Activated CD4-positive, alpha-beta T cell treated with anti-CD3 and anti-CD28 coated beads for 36 hours (primary cell): ENCODE measurements at regions not wholly inside any gene's neighbourhood (a gene's known extent, or its start where the extent isn't known, plus 50 kb on each side); places are given as distances from the start of the nearest gene placed in this dataset.
A peak's percentile ranks its signal among the peaks of the same experiment; 100 is the strongest.

ENCODE experiments used
- ATAC-seq: fragments of 200-7000 bp; cut with Tn5 transposase; one replicate; pipeline ENCODE4 v1.10.0; 2021; ENCODE audit warnings: mild to moderate bottlenecking, moderate library complexity
- CTCF ChIA-PET: fragments of 350-600 bp; sonication (Branson Sonifier 250); formaldehyde crosslinking; loops from one replicate; lab custom pipeline; 2021; ENCODE audit warnings: antibody characterized with exemption; lab: Charles Lee
- POLR2A ChIA-PET: fragments of 350-600 bp; sonication (Branson Sonifier 250); formaldehyde crosslinking; loops from one replicate; lab custom pipeline; 2021; ENCODE audit warnings: antibody characterized with exemption, inconsistent platforms; lab: Charles Lee
- DNase-seq: peaks from one replicate; pipeline ENCODE4 v3.0.0-alpha.2; 2020
- H3K27ac Mint-ChIP-seq: one replicate; pipeline ENCODE4 v1.8.0; 2021; ENCODE audit warnings: mixed read lengths
- H3K27me3 Mint-ChIP-seq: one replicate; pipeline ENCODE4 v1.8.0; 2021; ENCODE audit warnings: mixed read lengths
- H3K36me3 Mint-ChIP-seq: one replicate; pipeline ENCODE4 v1.8.0; 2021; ENCODE audit warnings: low read depth, mixed read lengths
- H3K4me1 Mint-ChIP-seq: one replicate; pipeline ENCODE4 v1.8.0; 2021; ENCODE audit warnings: mixed read lengths
- H3K4me3 Mint-ChIP-seq: one replicate; pipeline ENCODE4 v1.8.0; 2021; ENCODE audit warnings: mild to moderate bottlenecking, moderate library complexity, mixed read lengths
- H3K9me3 Mint-ChIP-seq: one replicate; pipeline ENCODE4 v1.8.0; 2021; ENCODE audit warnings: low read depth, mixed read lengths
- intact Hi-C, 2 experiments: fragments of 100-400 bp; cut with DNase I in 1 of 2; cut with micrococcal nuclease in 1 of 2; formaldehyde crosslinking; loops; one replicate each; pipeline versions ENCODE4 v1.14.2 to v1.15.1; 2022 to 2024; cut with DNase I, micrococcal nuclease

DNA sequence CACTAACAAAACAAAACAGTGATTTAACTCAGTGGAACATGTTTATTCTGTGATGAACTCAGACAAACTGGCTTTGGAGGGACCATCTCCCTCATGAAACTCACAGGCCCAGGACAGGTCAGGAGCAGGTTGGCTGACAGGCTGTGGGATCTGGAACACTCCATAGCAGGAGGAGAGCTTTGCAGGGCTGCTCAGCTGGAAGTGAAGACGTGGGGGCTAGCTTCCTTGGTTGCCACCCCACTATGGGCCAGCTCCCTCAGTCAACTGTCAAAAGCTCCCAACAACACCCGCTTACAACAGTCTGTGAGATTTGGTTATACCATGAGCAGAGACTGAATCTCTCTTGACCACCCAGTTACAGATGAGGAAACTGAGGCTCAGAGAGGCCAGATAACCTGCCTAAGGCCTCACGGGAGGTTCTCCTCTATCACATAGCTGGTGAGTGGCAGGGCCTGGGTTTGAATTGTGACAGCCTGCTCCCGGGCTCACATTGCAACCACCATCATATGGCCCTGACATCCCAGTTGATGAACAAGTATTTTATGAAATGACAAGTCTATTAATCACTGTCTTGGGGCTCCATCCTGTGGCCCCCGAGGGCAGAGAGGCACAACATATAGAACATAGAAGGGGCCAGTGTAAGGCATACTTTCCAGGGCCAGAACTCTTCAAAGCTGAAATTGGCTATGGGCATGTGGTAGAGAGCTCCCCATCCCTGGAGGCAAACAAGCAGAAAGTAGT, 473.4 kb downstream of the MN1 start:
- no peak for ATAC-seq
- no peak for DNase-seq
- H3K27ac Mint-ChIP-seq, result no peak overlapping the region
- intact Hi-C loops, result no loop called here
- no peak overlapping the region for H3K4me3 Mint-ChIP-seq
- peaks cover 23% of the 10 kb centered on the region for H3K27me3 Mint-ChIP-seq
- ChIA-PET CTCF (no interaction called here), POLR2A (no interaction called here)
- H3K36me3 Mint-ChIP-seq, result no peaks in the 10 kb centered on the region
- H3K4me1 Mint-ChIP-seq, result no peaks in the 10 kb centered on the region
- H3K9me3 Mint-ChIP-seq, result no peaks in the 10 kb centered on the region

DNA sequence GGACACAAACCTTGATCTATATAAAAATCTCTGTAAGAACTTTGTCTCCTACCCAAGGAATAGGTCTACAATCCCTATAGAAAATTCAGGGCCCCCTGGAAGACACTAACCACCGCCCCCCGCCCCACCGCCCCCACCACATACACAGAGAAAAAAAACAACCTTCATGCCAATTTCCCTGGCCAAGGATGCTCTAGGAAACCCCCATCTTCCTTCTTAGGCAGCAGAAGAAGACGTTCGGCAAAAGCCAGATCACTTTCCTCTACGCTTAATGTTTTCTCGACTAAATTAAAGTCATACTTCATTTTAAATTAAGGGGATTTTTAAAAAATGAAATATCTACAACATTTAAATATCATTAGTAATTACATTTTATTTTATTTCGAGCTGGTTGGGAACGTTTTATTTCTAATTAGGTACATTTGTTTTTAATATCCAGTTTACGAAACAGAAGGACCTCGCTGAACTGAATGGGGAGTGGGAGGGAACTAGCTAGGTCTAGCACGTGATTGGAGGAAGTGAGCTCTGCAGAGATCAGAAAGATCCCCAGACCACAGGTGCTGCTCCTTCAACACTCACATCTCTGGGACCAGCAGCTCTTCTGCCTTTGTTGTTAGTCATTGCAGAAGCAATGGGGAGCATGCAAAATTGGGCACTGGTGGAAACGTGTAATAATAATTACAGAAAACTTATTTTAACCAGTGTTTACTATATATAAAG, 472.3 kb downstream of the MN1 start:
- DNase-seq (no peak), ATAC-seq (peak; percentile 42)
- peaks cover 23% of the 10 kb centered on the region for H3K27me3 Mint-ChIP-seq
- H3K4me1 Mint-ChIP-seq, result no peaks in the 10 kb centered on the region
- no peak overlapping the region for H3K27ac Mint-ChIP-seq
- H3K9me3 Mint-ChIP-seq, result no peaks in the 10 kb centered on the region
- intact Hi-C loops, result no loop called here
- no peaks in the 10 kb centered on the region for H3K36me3 Mint-ChIP-seq
- ChIA-PET CTCF (no interaction called here), POLR2A (no interaction called here)
- H3K4me3 Mint-ChIP-seq, result no peak overlapping the region

DNA sequence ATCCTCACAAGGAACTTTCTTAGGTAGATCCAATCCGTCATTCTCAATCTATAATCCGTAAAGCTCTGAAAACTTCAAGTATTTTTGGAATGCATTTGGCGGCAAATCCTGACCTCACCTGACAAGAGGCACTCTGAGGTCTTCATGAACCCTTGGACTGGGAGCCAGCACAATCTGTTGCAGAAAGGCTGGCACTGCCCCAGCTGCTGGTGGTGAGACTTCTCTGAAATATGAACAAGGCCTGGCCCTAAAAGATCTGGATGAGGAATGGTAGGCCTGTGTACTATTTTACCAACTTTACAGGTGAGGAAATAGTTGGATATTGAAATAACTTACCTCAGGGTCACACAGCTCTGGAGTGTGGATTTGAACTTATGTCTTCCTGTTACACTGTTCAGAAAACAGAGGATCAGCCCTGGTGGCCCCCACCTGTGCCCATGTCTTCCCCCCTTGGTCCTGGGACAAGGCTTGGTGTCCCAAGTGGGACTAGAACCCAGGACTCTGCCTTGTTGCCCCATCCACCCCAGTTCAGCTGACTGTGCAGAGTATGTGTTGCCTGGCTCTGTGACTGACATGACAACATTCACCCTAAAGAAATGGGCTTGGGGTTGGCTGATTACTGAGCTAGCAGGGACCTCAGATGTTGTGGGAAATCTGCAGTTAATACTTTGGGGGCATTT, 471.4 kb downstream of the MN1 start:
- ChIA-PET CTCF (no interaction called here), POLR2A (no interaction called here)
- no peaks in the 10 kb centered on the region for H3K9me3 Mint-ChIP-seq
- H3K4me3 Mint-ChIP-seq, result no peak overlapping the region
- no peaks in the 10 kb centered on the region for H3K36me3 Mint-ChIP-seq
- no peaks in the 10 kb centered on the region for H3K4me1 Mint-ChIP-seq
- no peak overlapping the region for H3K27ac Mint-ChIP-seq
- ATAC-seq (no peak), DNase-seq (no peak)
- intact Hi-C loops, result no loop called here
- peaks cover 18% of the 10 kb centered on the region for H3K27me3 Mint-ChIP-seq

DNA sequence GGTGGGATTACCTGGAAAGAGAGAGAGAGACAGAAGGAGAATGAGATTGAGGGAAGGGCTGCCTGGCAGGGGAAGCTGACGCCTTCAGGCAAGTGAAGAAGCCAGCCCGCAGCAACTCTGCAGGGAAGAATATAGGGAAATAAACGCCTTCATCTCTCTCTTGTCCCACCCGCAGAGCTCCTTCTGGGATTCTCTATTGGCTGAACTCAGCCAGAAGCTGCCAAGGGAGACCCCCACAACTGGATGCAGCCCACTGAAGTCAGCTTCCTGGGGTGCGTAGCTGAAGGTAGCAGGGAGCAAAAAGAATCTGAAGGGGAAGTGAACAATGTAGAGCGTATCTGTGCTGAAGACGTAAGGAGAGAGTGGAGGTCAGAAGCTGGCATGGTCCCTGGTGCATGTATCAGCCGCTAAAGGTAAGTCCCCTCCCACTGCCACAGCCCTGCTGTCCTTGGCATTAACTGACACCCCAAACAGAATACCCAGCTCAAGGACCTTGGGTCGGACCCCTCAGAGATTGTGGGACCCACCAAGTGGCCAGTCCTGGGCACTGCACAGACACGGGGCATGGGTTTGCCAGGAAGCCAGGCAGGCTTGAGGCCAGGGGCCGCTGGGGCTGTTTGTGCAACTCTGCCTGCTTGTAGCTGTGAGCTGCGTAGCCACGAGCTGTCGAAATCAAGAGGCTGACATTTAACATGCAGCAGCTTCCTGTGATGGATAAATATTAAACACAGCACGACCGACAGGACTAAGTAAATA, 469.9 kb downstream of the MN1 start:
- ChIA-PET CTCF (no interaction called here), POLR2A (interaction anchor here (0.6 kb wide), 1 partner anchor 383 kb away, joined by 4 read pairs; no protein-coding TSS in a partner anchor)
- Mint-ChIP-seq H3K27ac (no peak overlapping the region), H3K27me3 (peaks cover 15% of the 10 kb centered on the region), H3K4me1 (no peaks in the 10 kb centered on the region), H3K4me3 (no peak overlapping the region), H3K36me3 (no peaks in the 10 kb centered on the region), H3K9me3 (no peaks in the 10 kb centered on the region)
- no peak for DNase-seq
- intact Hi-C loops, result no loop called here
- ATAC-seq, result no peak

DNA sequence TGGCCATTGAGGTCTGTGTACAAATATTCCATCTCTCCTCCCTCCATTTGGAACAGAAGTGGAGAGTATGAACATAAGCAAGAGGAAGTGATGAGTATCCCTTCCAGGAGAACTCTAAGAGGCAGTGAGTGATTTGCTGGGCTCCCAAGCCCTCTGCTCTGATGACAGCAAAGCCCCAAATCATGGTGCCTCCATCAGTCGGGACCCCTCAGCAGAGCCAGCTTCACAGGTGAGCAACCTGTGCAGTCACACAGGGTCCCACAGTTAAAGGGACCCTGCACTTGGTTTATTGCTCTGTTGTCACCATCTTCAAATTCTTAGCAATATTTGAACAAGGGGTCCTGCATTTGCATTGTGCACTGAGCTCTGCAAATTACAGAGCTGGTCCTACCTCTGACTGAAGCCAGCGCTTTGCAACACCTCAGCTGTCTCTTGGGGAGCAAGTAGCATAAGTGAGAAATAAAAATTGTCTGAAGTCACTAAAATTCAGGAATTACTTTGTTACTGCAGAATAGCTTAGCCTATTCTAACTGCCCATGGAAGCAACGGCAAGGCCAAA, 466.4 kb downstream of the MN1 start:
- no peak for ATAC-seq

DNA sequence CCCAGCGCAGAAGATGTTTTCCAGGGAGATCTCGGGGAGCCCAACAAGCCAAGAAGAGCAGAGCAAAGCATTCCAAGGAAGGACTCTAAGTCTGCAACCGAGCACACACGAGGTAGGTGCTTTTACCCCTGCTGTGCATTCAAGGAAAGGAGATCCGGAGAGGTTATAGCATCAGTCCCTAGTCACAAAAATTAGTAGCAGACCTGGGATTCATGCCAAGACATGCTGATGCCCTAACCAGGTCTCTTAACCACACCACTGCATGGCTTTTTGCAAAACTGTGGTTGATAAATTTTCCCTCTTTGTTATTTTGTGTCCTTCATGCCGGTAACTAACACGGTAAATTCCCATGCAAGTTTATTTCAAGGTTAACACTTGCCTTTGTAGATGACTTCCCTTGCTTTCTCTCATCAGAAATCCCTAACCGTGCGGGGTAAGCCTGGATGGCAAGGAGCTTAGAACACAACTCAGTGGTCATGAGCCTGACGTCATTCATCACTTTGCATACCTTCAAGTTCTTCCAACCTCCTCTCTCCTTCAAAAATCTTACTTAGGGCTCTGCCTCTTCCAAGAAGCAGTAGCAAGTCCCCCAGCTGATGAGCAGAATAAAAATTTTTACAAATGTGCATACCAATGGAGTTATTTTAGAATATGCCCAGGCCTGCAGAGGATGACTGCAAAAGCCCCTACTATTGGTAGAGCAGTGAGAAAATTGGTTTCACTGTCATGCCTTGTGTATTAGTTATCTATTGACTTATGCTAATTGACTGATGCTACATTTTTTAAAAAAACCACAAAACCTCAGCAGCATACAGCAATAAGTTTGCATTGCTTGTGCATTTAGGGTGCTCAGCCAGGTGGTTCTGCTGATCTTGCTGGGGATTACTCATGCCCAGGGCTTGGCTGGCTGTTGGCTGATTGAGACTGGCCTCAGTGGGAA, 465.1 kb downstream of the MN1 start:
- peaks cover 5% of the 10 kb centered on the region for H3K27me3 Mint-ChIP-seq
- H3K4me3 Mint-ChIP-seq, result no peak overlapping the region
- H3K9me3 Mint-ChIP-seq, result no peaks in the 10 kb centered on the region
- ATAC-seq, result no peak
- intact Hi-C loops, result no loop called here
- H3K36me3 Mint-ChIP-seq, result no peaks in the 10 kb centered on the region
- ChIA-PET CTCF (no interaction called here), POLR2A (no interaction called here)
- no peak overlapping the region for H3K27ac Mint-ChIP-seq
- DNase-seq, result no peak
- no peaks in the 10 kb centered on the region for H3K4me1 Mint-ChIP-seq

More for the DNA sequence above, 466.4 kb downstream of the MN1 start:
- H3K4me1 Mint-ChIP-seq, result no peaks in the 10 kb centered on the region
- DNase-seq, result no peak
- H3K27me3 Mint-ChIP-seq, result peaks cover 10% of the 10 kb centered on the region
- H3K9me3 Mint-ChIP-seq, result no peaks in the 10 kb centered on the region
- POLR2A ChIA-PET, result no interaction called here
- CTCF ChIA-PET, result no interaction called here
- no peak overlapping the region for H3K4me3 Mint-ChIP-seq
- H3K36me3 Mint-ChIP-seq, result no peaks in the 10 kb centered on the region
- H3K27ac Mint-ChIP-seq, result no peak overlapping the region
- intact Hi-C loops, result no loop called here

DNA sequence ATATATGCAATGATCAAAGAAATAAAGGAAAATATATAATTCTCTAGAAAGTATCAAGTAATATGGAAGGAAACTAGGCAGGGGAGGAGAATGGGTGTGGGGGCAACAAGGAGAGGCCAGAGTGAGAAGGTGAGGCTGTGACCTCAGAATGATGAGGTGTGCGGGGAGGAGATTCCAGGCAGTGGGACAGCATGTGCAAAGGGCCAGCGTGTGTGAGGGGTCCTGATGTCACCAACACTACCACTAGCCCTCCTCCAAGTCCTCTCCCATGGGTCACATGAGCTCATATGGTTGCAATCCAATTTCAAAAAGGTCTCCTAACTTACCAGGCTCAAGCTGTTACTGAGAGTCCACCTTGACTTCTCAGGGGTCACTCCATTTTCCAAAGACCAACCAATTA, 463.9 kb downstream of the MN1 start:
- CTCF ChIA-PET, result no interaction called here
- DNase-seq (no peak), ATAC-seq (no peak)
- no peaks in the 10 kb centered on the region for H3K36me3 Mint-ChIP-seq
- H3K9me3 Mint-ChIP-seq, result no peaks in the 10 kb centered on the region
- H3K4me3 Mint-ChIP-seq, result no peak overlapping the region
- H3K4me1 Mint-ChIP-seq, result no peaks in the 10 kb centered on the region
- H3K27ac Mint-ChIP-seq, result no peak overlapping the region
- intact Hi-C loops, result no loop called here
- POLR2A ChIA-PET, result no interaction called here
- peaks cover 4% of the 10 kb centered on the region for H3K27me3 Mint-ChIP-seq

DNA sequence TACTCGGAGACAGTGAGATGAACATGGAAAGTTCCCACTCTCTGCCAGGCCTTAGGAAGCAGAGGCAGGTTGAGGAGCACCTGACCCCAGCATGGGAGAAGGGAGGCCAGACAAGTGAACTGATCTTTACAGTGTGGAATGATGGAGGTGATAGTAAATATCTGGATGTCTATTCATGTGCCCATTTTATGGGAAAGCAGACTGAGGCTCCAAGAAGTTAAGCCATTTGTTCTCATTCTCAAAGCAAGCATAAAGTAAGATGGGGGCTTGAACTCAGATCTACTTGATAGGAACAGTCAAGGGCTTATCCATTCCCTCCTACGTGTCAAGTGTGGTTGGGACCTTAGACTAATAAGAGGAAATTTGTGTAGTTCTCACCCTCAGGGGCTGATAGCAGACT, 461.5 kb downstream of the MN1 start:
- Mint-ChIP-seq H3K36me3 (no peaks in the 10 kb centered on the region), H3K27me3 (peaks cover 7% of the 10 kb centered on the region), H3K4me1 (no peaks in the 10 kb centered on the region), H3K27ac (no peak overlapping the region), H3K9me3 (peaks cover 3% of the 10 kb centered on the region), H3K4me3 (no peak overlapping the region)
- intact Hi-C loops, result no loop called here
- POLR2A ChIA-PET, result no interaction called here
- ATAC-seq, result no peak
- CTCF ChIA-PET, result no interaction called here
- no peak for DNase-seq

DNA sequence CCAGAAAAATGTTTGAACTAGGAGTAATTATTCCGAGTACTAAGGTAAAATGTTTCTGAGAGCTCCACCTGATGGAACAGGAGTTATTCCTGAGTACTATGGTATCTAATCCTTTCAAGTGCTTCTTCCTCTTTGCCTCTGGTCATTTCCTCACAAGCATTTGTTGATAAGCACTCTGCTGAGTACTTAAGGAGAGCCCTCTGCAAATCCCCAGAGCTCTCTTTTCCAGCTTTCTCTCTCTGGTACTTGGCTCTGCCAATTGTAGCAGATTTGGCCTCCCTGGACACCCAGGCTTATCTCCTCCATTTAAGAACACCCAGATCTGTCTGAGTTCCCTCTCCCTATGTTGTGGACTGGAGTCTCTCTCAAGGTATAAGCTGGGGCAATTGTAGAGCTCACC, 457.0 kb downstream of the MN1 start:
- intact Hi-C loops, result no loop called here
- H3K4me3 Mint-ChIP-seq, result no peak overlapping the region
- H3K36me3 Mint-ChIP-seq, result no peaks in the 10 kb centered on the region
- ChIA-PET POLR2A (no interaction called here), CTCF (no interaction called here)
- no peak for DNase-seq
- ATAC-seq, result no peak
- H3K9me3 Mint-ChIP-seq, result peaks cover 3% of the 10 kb centered on the region
- no peaks in the 10 kb centered on the region for H3K4me1 Mint-ChIP-seq
- H3K27ac Mint-ChIP-seq, result no peak overlapping the region
- peaks cover 9% of the 10 kb centered on the region for H3K27me3 Mint-ChIP-seq

DNA sequence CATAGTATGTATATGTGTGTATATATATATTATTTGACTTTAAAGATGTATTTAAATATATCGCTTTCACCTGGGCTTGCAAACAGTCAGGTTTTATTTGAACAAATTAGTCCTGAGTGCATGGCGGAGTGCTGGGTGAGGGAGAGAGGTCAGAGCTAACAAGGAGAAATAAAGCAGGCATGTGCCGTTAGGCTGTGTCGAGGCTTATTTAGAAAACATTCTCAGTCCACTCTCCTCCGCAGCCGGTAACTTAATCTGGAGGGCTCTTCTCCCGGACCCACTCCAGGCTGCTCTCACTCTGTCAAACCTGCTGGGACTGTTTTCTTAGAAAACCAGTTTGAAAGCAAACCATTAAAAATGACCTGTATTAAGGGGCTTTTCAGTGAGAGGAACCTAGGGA, 455.9 kb downstream of the MN1 start:
- peaks cover 9% of the 10 kb centered on the region for H3K27me3 Mint-ChIP-seq

More for the DNA sequence above, 455.9 kb downstream of the MN1 start:
- Mint-ChIP-seq H3K4me3 (no peak overlapping the region), H3K36me3 (no peaks in the 10 kb centered on the region), H3K27ac (no peak overlapping the region), H3K4me1 (no peaks in the 10 kb centered on the region), H3K9me3 (peaks cover 3% of the 10 kb centered on the region)
- intact Hi-C loops, result no loop called here
- CTCF ChIA-PET, result no interaction called here
- DNase-seq (no peak), ATAC-seq (no peak)
- POLR2A ChIA-PET, result no interaction called here
